GM12892 (cell line): ENCODE measurements at regions not wholly inside any gene's neighbourhood (a gene's known extent, or its start where the extent isn't known, plus 50 kb on each side); places are given as distances from the start of the nearest gene placed in this dataset.

Source experiments
- POLR2A ChIP-seq: IDR thresholded peaks from 2 replicates; pipeline ENCODE4 v1.6.1; 2011; ENCODE audit warnings: low read depth, low read length, control low read depth
- POLR2AphosphoS5 ChIP-seq: IDR thresholded peaks from 2 replicates; pipeline ENCODE4 v1.6.1; 2011; ENCODE audit warnings: low read depth, low read length, control low read depth

- TF ChIP-seq POLR2A (no peak), POLR2AphosphoS5 (no peak)
These were observed 55.8 kb upstream of the TCF20 start for GRCh38 chr22:42326301-42326700.
